ENCODE measurements at regions not wholly inside any gene's neighbourhood (a gene's known extent, or its start where the extent isn't known, plus 50 kb on each side); places are given as distances from the start of the nearest gene placed in this dataset.

GRCh38 chrX:43357741-43358140, 298.4 kb upstream of the MAOA start:
- 36 to 42% methylated on average over 1 of the region's 1 CpG for WGBS, 2 donors
- no peaks in the 10 kb centered on the region for H3K9me3 ChIP-seq
- no peaks in the 10 kb centered on the region for H3K4me1 ChIP-seq
- H3K27ac ChIP-seq: no peak overlapping the region
- no peaks in the 10 kb centered on the region for H3K27me3 ChIP-seq
- intact Hi-C loops (cut with DNase I): loop anchor here (10.0 kb wide), 1 partner anchor 197 kb away; no protein-coding TSS in a partner anchor
- H3K36me3 ChIP-seq (replicated peaks in 1 of 2; ENCODE audit: insufficient read depth in 1 of 2, low read depth in 2 of 2): no peaks in the 10 kb centered on the region
- TF ChIP-seq POLR2A (IDR thresholded peaks at IDR 0.05) (no peak), CTCF (IDR thresholded peaks at IDR 0.05) (no peak)
- H3K4me3 ChIP-seq: no peak overlapping the region
- no peak for ATAC-seq
- DNase-seq: no peak

- no peaks in the 10 kb centered on the region for H3K27me3 ChIP-seq
- intact Hi-C loops (cut with DNase I): no loop called here
- no peak overlapping the region for H3K27ac ChIP-seq
- no peak overlapping the region for H3K4me3 ChIP-seq
- ATAC-seq (no peak), DNase-seq (no peak)
- no peaks in the 10 kb centered on the region for H3K4me1 ChIP-seq
- no peaks in the 10 kb centered on the region for H3K36me3 ChIP-seq (replicated peaks in 1 of 2; ENCODE audit: insufficient read depth in 1 of 2, low read depth in 2 of 2)
- H3K9me3 ChIP-seq: no peaks in the 10 kb centered on the region
- WGBS, 2 donors: 21 to 45% methylated on average over 3 of the region's 3 CpGs
- TF ChIP-seq POLR2A (IDR thresholded peaks at IDR 0.05) (no peak), CTCF (IDR thresholded peaks at IDR 0.05) (no peak)
Measured at GRCh38 chrX:43373032-43373431, 283.1 kb upstream of the MAOA start.

- no peak for DNase-seq
- Histone ChIP-seq H3K9me3 (no peaks in the 10 kb centered on the region), H3K4me1 (no peaks in the 10 kb centered on the region), H3K27ac (no peak overlapping the region), H3K4me3 (no peak overlapping the region), H3K36me3 (replicated peaks in 1 of 2; ENCODE audit: insufficient read depth in 1 of 2, low read depth in 2 of 2) (no peaks in the 10 kb centered on the region), H3K27me3 (no peaks in the 10 kb centered on the region)
- TF ChIP-seq CTCF (IDR thresholded peaks at IDR 0.05): no peak
- TF ChIP-seq POLR2A (IDR thresholded peaks at IDR 0.05): no peak
- WGBS, 2 donors: 48 to 56% methylated on average over 3 of the region's 3 CpGs
- ATAC-seq: no peak
- intact Hi-C loops (cut with DNase I): no loop called here
Measured at GRCh38 chrX:43375136-43375535, 281.0 kb upstream of the MAOA start.

GRCh38 chrX:43380704-43381103, 275.4 kb upstream of the MAOA start:
- no peaks in the 10 kb centered on the region for H3K4me1 ChIP-seq
- no peak overlapping the region for H3K4me3 ChIP-seq
- 70 to 88% methylated on average over 3 to 5 of the region's 6 CpGs for WGBS, 2 donors
- TF ChIP-seq POLR2A (IDR thresholded peaks at IDR 0.05) (no peak), CTCF (IDR thresholded peaks at IDR 0.05) (no peak)
- no peaks in the 10 kb centered on the region for H3K9me3 ChIP-seq
- H3K27me3 ChIP-seq: no peaks in the 10 kb centered on the region
- intact Hi-C loops (cut with DNase I): no loop called here
- DNase-seq (no peak), ATAC-seq (no peak)
- H3K36me3 ChIP-seq (replicated peaks in 1 of 2; ENCODE audit: insufficient read depth in 1 of 2, low read depth in 2 of 2): no peaks in the 10 kb centered on the region
- no peak overlapping the region for H3K27ac ChIP-seq

GRCh38 chrX:43386875-43387274, 269.2 kb upstream of the MAOA start:
- H3K36me3 ChIP-seq (replicated peaks in 1 of 2; ENCODE audit: insufficient read depth in 1 of 2, low read depth in 2 of 2): no peaks in the 10 kb centered on the region
- no peaks in the 10 kb centered on the region for H3K4me1 ChIP-seq
- no peak for ATAC-seq
- DNase-seq: no peak
- H3K9me3 ChIP-seq: no peaks in the 10 kb centered on the region
- H3K27ac ChIP-seq: no peak overlapping the region
- no peak for TF ChIP-seq POLR2A (IDR thresholded peaks at IDR 0.05)
- TF ChIP-seq CTCF (IDR thresholded peaks at IDR 0.05): no peak
- intact Hi-C loops (cut with DNase I): no loop called here
- no peak overlapping the region for H3K4me3 ChIP-seq
- 75 to 89% methylated on average over 1 of the region's 1 CpG for WGBS, 2 donors
- no peaks in the 10 kb centered on the region for H3K27me3 ChIP-seq
